HEK293T (cell line): ENCODE measurements at regions not wholly inside any gene's neighbourhood (a gene's known extent, or its start where the extent isn't known, plus 50 kb on each side); places are given as distances from the start of the nearest gene placed in this dataset.

Experiments used
- BHLHE40 ChIP-seq: fragments of 450-650 bp; IDR thresholded peaks from 2 replicates; pipeline ENCODE4 v1.6.1; 2016; ENCODE audit warnings: mild to moderate bottlenecking, moderate library complexity, borderline replicate concordance
- CTBP1 ChIP-seq: fragments of 450-650 bp; IDR thresholded peaks from 2 replicates; pipeline ENCODE4 v1.6.1; 2016; ENCODE audit warnings: borderline replicate concordance
- ELF4 ChIP-seq: fragments of 450-650 bp; IDR thresholded peaks from 2 replicates; pipeline ENCODE4 v1.6.1; 2017; ENCODE audit warnings: antibody characterized with exemption
- FOXA1 ChIP-seq: fragments of 450-650 bp; IDR thresholded peaks from 2 replicates; pipeline ENCODE4 v1.6.1; 2016; ENCODE audit warnings: mild to moderate bottlenecking
- LEF1 ChIP-seq: fragments of 450-650 bp; IDR thresholded peaks from 2 replicates; pipeline ENCODE4 v1.6.1; 2017; ENCODE audit warnings: mild to moderate bottlenecking, borderline replicate concordance
- SUZ12 ChIP-seq: fragments of 450-650 bp; IDR thresholded peaks from 2 replicates; pipeline ENCODE4 v1.6.1; 2016; ENCODE audit warnings: mild to moderate bottlenecking
- TARDBP ChIP-seq: fragments of 450-650 bp; IDR thresholded peaks from 2 replicates; pipeline ENCODE4 v1.6.1; 2016

DNA sequence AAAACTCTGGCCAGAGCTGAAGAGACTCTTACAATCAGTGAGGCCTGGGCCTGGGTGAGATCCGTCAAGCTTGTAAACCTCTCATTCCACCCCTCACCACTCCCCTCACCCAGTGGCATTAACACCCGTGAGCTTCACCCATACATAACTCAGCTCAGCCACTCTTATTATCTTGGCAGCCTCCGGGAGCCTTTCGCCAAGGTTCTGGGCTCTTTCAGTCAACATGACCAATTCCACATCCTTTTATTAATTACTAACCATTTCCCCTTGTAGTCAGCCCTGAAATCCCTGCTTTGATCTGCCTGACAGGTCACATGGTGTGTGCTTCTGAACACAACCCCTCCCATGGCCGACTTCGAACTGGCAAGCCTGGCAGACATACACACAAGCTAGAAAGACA lies 134.8 kb downstream of the SETD4 start:
- TF ChIP-seq LEF1 (no peak), CTBP1 (no peak), ELF4 (no peak), BHLHE40 (no peak), TARDBP (no peak), SUZ12 (no peak), FOXA1 (no peak)
